Lower leg skin (tissue), 3 donors: ENCODE measurements at regions not wholly inside any gene's neighbourhood (a gene's known extent, or its start where the extent isn't known, plus 50 kb on each side); places are given as distances from the start of the nearest gene placed in this dataset.

Source experiments
- POLR2A ChIP-seq, 2 donors: fragments of 450-650 bp; IDR thresholded peaks; one replicate each; pipeline ENCODE4 v1.6.1; 2016 to 2017; ENCODE audit warnings: antibody characterized with exemption in 2 of 2, mild to moderate bottlenecking in 1 of 2, moderate library complexity in 1 of 2
- TF ChIP-seq, protein P1 (sequence below), 3 donors: fragments of 450-650 bp; IDR thresholded peaks; one replicate each; pipeline ENCODE4 v1.5.1; 2016; ENCODE audit warnings: antibody characterized with exemption in 3 of 3, mild to moderate bottlenecking in 3 of 3, moderate library complexity in 2 of 3

GRCh38 chr2:35468245-35468644, 887.3 kb upstream of the CRIM1 start:
- TF ChIP-seq, protein P1, sequence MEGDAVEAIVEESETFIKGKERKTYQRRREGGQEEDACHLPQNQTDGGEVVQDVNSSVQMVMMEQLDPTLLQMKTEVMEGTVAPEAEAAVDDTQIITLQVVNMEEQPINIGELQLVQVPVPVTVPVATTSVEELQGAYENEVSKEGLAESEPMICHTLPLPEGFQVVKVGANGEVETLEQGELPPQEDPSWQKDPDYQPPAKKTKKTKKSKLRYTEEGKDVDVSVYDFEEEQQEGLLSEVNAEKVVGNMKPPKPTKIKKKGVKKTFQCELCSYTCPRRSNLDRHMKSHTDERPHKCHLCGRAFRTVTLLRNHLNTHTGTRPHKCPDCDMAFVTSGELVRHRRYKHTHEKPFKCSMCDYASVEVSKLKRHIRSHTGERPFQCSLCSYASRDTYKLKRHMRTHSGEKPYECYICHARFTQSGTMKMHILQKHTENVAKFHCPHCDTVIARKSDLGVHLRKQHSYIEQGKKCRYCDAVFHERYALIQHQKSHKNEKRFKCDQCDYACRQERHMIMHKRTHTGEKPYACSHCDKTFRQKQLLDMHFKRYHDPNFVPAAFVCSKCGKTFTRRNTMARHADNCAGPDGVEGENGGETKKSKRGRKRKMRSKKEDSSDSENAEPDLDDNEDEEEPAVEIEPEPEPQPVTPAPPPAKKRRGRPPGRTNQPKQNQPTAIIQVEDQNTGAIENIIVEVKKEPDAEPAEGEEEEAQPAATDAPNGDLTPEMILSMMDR (IDR thresholded peaks at IDR 0.05): no peak
- TF ChIP-seq POLR2A (IDR thresholded peaks at IDR 0.05): no peak
